ENCODE measurements at regions not wholly inside any gene's neighbourhood (a gene's known extent, or its start where the extent isn't known, plus 50 kb on each side); places are given as distances from the start of the nearest gene placed in this dataset.
A peak's percentile ranks its signal among the peaks of the same experiment; 100 is the strongest.

DNA sequence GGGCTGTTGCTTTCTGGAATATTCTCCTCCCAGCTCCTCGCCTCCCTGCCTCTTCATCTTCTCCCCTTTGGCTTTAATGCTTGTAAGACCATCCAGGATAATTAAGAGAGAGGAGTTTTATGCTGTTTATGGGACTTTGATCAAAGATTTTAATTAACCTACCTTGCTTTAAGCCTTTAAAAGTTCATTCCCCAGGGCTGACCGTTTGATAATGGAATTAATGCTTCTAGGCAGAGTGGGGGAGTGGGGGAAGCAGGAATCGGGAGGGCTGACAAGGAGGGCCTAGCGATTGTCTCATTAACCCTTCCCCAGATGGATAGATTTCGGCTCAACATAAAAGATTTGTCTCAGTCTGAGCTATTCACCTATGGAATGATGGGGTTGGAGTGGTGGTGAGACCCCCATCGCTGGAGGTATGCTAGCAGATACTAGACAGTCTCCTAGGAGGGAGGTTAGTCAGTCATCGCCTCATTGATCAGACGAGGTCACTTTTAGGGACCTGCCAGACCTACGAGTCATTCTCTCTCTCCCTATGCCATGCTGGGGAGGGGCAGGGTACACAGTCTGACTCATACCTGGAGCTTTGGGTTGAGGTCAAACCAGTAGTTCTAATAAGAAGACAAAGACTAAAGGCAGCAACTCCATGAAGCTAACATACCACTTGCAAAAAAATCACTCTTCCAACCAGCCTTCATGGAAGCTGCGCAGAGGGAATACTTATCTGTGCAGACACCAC, 236.6 kb upstream of the NLRP1 start:
- Histone ChIP-seq H3K27ac (replicated peaks in 1 of 4) (no peak overlapping the region), H3K27me3 (peaks cover 0 to 66% (median 0%) of the 10 kb centered on the region in 4 donors), H3K4me3 (no peak overlapping the region), H3K9me3 (no peaks in the 10 kb centered on the region), H3K4me1 (no peaks in the 10 kb centered on the region), H3K36me3 (no peaks in the 10 kb centered on the region)
- 78% methylated on average over 10 of the region's 10 CpGs for WGBS
- TF ChIP-seq POLR2AphosphoS5 (IDR thresholded peaks at IDR 0.05) = no peak
- TF ChIP-seq EP300 (IDR thresholded peaks at IDR 0.05) = no peak
- TF ChIP-seq POLR2A (IDR thresholded peaks at IDR 0.05; ENCODE audit: low read depth) = no peak
- TF ChIP-seq, protein P1, sequence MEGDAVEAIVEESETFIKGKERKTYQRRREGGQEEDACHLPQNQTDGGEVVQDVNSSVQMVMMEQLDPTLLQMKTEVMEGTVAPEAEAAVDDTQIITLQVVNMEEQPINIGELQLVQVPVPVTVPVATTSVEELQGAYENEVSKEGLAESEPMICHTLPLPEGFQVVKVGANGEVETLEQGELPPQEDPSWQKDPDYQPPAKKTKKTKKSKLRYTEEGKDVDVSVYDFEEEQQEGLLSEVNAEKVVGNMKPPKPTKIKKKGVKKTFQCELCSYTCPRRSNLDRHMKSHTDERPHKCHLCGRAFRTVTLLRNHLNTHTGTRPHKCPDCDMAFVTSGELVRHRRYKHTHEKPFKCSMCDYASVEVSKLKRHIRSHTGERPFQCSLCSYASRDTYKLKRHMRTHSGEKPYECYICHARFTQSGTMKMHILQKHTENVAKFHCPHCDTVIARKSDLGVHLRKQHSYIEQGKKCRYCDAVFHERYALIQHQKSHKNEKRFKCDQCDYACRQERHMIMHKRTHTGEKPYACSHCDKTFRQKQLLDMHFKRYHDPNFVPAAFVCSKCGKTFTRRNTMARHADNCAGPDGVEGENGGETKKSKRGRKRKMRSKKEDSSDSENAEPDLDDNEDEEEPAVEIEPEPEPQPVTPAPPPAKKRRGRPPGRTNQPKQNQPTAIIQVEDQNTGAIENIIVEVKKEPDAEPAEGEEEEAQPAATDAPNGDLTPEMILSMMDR (IDR thresholded peaks at IDR 0.05) = no peak
- intact Hi-C loops (cut with DNase I) = no loop called here
- DNase-seq (ENCODE audit: extremely low spot score) = peak; percentile 72

DNA sequence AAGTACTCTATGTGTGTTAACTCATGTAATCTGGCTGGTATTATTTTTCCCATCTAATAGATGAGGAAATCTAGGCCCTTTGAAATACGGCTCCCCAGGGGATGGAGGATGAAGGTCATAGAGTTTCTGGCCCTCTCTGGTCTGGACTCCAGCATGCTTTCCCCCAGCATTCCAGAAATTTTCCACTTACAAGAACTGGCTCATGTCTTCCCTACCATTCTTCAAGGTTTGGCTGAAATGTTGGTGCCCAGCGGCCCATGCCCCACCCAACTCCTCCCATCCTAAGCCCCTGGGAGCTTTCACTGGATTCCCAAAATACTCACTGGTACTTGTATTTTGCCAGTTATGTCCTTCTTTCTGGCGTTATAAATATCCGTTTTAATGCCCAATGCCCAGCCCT, 237.5 kb upstream of the NLRP1 start:
- Histone ChIP-seq H3K4me3 (no peak overlapping the region), H3K36me3 (no peaks in the 10 kb centered on the region), H3K4me1 (no peaks in the 10 kb centered on the region), H3K27me3 (peaks cover 0 to 61% (median 0%) of the 10 kb centered on the region in 4 donors), H3K27ac (replicated peaks in 1 of 4) (no peak overlapping the region), H3K9me3 (no peaks in the 10 kb centered on the region)
- intact Hi-C loops (cut with DNase I) = no loop called here
- no peak for DNase-seq (ENCODE audit: extremely low spot score)
- WGBS = 56% methylated on average over 4 of the region's 4 CpGs
- TF ChIP-seq POLR2AphosphoS5 (IDR thresholded peaks at IDR 0.05) (no peak), EP300 (IDR thresholded peaks at IDR 0.05) (no peak), POLR2A (IDR thresholded peaks at IDR 0.05; ENCODE audit: low read depth) (no peak)
- TF ChIP-seq, protein P1 (IDR thresholded peaks at IDR 0.05) = no peak

DNA sequence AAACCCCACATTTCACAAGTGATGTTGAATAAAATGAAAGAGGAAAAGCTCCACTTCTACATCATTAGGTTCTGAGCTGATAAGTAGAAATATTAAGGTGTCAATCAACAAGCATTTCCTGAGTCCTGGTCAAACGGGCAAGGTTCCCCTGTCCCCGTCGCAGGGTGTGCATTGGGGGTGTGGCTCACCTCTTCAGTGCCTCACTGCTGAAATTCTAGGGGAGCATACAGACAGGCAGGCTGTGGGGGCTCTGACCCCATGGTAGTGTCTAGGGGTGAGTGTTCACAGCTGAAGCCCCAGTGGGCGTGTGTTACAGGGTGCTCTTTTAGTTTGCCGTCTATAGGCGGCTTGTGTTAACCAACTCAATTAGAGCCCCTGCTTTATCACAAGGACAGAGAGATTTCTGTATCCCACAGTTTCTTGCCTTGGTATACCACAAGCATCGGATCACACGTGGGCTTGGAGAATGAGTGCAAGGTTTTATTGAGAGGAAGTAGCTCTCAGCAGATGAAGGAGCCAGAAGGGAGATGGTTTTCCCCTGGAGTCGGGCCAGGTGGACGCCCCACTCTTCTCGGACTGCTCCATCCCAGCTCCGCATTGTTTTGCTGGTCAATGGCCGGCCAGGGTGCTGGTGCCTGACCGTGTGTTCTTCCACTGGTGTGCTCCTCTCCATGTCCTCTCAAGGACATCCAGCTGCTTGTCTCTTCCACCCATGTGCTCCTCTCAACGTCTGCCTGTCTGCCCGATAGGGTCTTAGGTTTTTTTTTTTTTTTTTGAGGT, 238.2 kb upstream of the NLRP1 start:
- peaks cover 0 to 5% (median 0%) of the 10 kb centered on the region in 4 donors for H3K9me3 ChIP-seq
- intact Hi-C loops (cut with DNase I) = no loop called here
- DNase-seq (ENCODE audit: extremely low spot score) = no peak
- H3K4me1 ChIP-seq = no peaks in the 10 kb centered on the region
- no peak for TF ChIP-seq POLR2A (IDR thresholded peaks at IDR 0.05; ENCODE audit: low read depth)
- no peak for TF ChIP-seq POLR2AphosphoS5 (IDR thresholded peaks at IDR 0.05)
- TF ChIP-seq, protein P1 (IDR thresholded peaks at IDR 0.05) = no peak
- no peak for TF ChIP-seq EP300 (IDR thresholded peaks at IDR 0.05)
- H3K4me3 ChIP-seq = no peak overlapping the region
- H3K27me3 ChIP-seq = peaks cover 0 to 55% (median 0%) of the 10 kb centered on the region in 4 donors
- WGBS = 77% methylated on average over 16 of the region's 16 CpGs
- H3K36me3 ChIP-seq = no peaks in the 10 kb centered on the region
- no peak overlapping the region for H3K27ac ChIP-seq (replicated peaks in 1 of 4)

DNA sequence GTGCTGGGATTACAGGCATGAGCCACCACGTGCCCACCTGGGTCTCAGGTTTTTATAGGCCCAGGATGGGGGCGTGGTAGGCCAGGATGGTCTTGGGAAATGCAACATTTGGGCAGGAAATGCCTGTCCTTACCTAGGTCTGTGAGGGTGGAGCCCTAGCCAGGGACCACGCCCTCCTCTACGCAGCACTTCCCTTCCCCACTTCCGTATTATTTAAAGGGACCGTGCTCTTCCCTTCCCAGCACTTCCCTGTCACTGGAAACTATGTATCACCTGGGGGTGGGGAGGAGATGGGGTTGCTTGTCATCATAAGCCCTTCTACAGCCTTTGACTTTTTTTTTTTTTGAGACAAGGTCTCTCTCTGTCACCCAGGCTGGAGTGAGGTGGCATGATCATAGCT, 238.9 kb upstream of the NLRP1 start:
- TF ChIP-seq, protein P1 (IDR thresholded peaks at IDR 0.05) = no peak
- TF ChIP-seq POLR2AphosphoS5 (IDR thresholded peaks at IDR 0.05) (no peak), EP300 (IDR thresholded peaks at IDR 0.05) (no peak), POLR2A (IDR thresholded peaks at IDR 0.05; ENCODE audit: low read depth) (no peak)
- intact Hi-C loops (cut with DNase I) = no loop called here
- WGBS = 59% methylated on average over 4 of the region's 6 CpGs
- no peak for DNase-seq (ENCODE audit: extremely low spot score)
- H3K9me3 ChIP-seq = peaks cover 0 to 5% (median 0%) of the 10 kb centered on the region in 4 donors
- no peak overlapping the region for H3K4me3 ChIP-seq
- H3K4me1 ChIP-seq = no peaks in the 10 kb centered on the region
- peaks cover 0 to 47% (median 0%) of the 10 kb centered on the region in 4 donors for H3K27me3 ChIP-seq
- no peak overlapping the region for H3K27ac ChIP-seq (replicated peaks in 1 of 4)
- no peaks in the 10 kb centered on the region for H3K36me3 ChIP-seq

Measured in esophagus muscularis mucosa (tissue), 4 donors.